T-helper 2 cell treated with Interferon-gamma antibody and Interleukin-4, amounts not matched to agents 5 μg/mL and 100 μg/mL, for 36 hours (primary cell): ENCODE measurements at regions not wholly inside any gene's neighbourhood (a gene's known extent, or its start where the extent isn't known, plus 50 kb on each side); places are given as distances from the start of the nearest gene placed in this dataset.
"Not testable (repeated sequence)": the region's sequence is repeated elsewhere in the genome, so short reads cannot be mapped to it uniquely, and the experiment has no call there.

ENCODE experiments used
- DNase-seq: peaks from one replicate; pipeline ENCODE4 v3.0.0; 2021; ENCODE audit warnings: low spot score
- H3K27ac Mint-ChIP-seq: one replicate; pipeline ENCODE4 v1.8.0; 2021; ENCODE audit warnings: mild to moderate bottlenecking, mixed read lengths
- H3K27me3 Mint-ChIP-seq: one replicate; pipeline ENCODE4 v1.8.0; 2021; ENCODE audit warnings: low read depth, mixed read lengths
- H3K36me3 Mint-ChIP-seq: one replicate; pipeline ENCODE4 v1.8.0; 2021; ENCODE audit warnings: low read depth, mixed read lengths
- H3K4me1 Mint-ChIP-seq: one replicate; pipeline ENCODE4 v1.8.0; 2021; ENCODE audit warnings: low read depth, mixed read lengths
- H3K4me3 Mint-ChIP-seq: one replicate; pipeline ENCODE4 v1.8.0; 2022; ENCODE audit warnings: mild to moderate bottlenecking, moderate library complexity, mixed read lengths
- H3K9me3 Mint-ChIP-seq: one replicate; pipeline ENCODE4 v1.8.0; 2021; ENCODE audit warnings: mixed read lengths

GRCh38 chr17:6373599-6373998 lies 61.3 kb downstream of the AIPL1 start:
- H3K27me3 Mint-ChIP-seq = peaks cover 16% of the 10 kb centered on the region
- H3K4me3 Mint-ChIP-seq, DNase-seq, H3K9me3 Mint-ChIP-seq, H3K36me3 Mint-ChIP-seq, H3K27ac Mint-ChIP-seq: not testable (repeated sequence)
- H3K4me1 Mint-ChIP-seq = peaks cover 13% of the 10 kb centered on the region

GRCh38 chr17:6366221-6366666 lies 68.7 kb downstream of the AIPL1 start:
- no peak overlapping the region for H3K4me3 Mint-ChIP-seq
- H3K9me3 Mint-ChIP-seq = no peaks in the 10 kb centered on the region
- no peaks in the 10 kb centered on the region for H3K36me3 Mint-ChIP-seq
- H3K4me1 Mint-ChIP-seq = peaks cover 8% of the 10 kb centered on the region
- no peak overlapping the region for H3K27ac Mint-ChIP-seq
- no peak for DNase-seq
- H3K27me3 Mint-ChIP-seq = peaks cover 39% of the 10 kb centered on the region

GRCh38 chr17:6365200-6365943 lies 69.5 kb downstream of the AIPL1 start:
- no peak overlapping the region for H3K4me3 Mint-ChIP-seq
- DNase-seq = no peak
- H3K36me3 Mint-ChIP-seq = no peaks in the 10 kb centered on the region
- no peaks in the 10 kb centered on the region for H3K9me3 Mint-ChIP-seq
- peaks cover 42% of the 10 kb centered on the region for H3K27me3 Mint-ChIP-seq
- H3K4me1 Mint-ChIP-seq = peaks cover 8% of the 10 kb centered on the region
- H3K27ac Mint-ChIP-seq = no peak overlapping the region

- DNase-seq = no peak
- no peaks in the 10 kb centered on the region for H3K36me3 Mint-ChIP-seq
- H3K4me1 Mint-ChIP-seq = peaks cover 8% of the 10 kb centered on the region
- no peak overlapping the region for H3K27ac Mint-ChIP-seq
- H3K27me3 Mint-ChIP-seq = peaks cover 36% of the 10 kb centered on the region
- H3K4me3 Mint-ChIP-seq = no peak overlapping the region
- H3K9me3 Mint-ChIP-seq = no peaks in the 10 kb centered on the region
Observed at GRCh38 chr17:6361733-6362132, 73.2 kb downstream of the AIPL1 start.

GRCh38 chr17:6358131-6358530 lies 76.8 kb downstream of the AIPL1 start:
- H3K9me3 Mint-ChIP-seq = no peaks in the 10 kb centered on the region
- no peaks in the 10 kb centered on the region for H3K36me3 Mint-ChIP-seq
- H3K4me3 Mint-ChIP-seq = no peak overlapping the region
- DNase-seq = no peak
- peaks cover 17% of the 10 kb centered on the region for H3K27me3 Mint-ChIP-seq
- no peak overlapping the region for H3K27ac Mint-ChIP-seq
- no peaks in the 10 kb centered on the region for H3K4me1 Mint-ChIP-seq

- H3K4me1 Mint-ChIP-seq = no peaks in the 10 kb centered on the region
- H3K27ac Mint-ChIP-seq = no peak overlapping the region
- H3K4me3 Mint-ChIP-seq = no peak overlapping the region
- H3K36me3 Mint-ChIP-seq = no peaks in the 10 kb centered on the region
- H3K27me3 Mint-ChIP-seq = peaks cover 15% of the 10 kb centered on the region
- DNase-seq = no peak
- no peaks in the 10 kb centered on the region for H3K9me3 Mint-ChIP-seq
Observed at GRCh38 chr17:6356562-6356961, 78.4 kb downstream of the AIPL1 start.

GRCh38 chr17:6355196-6355595 lies 79.7 kb downstream of the AIPL1 start:
- H3K36me3 Mint-ChIP-seq = no peaks in the 10 kb centered on the region
- H3K4me1 Mint-ChIP-seq = no peaks in the 10 kb centered on the region
- no peaks in the 10 kb centered on the region for H3K9me3 Mint-ChIP-seq
- no peak overlapping the region for H3K27ac Mint-ChIP-seq
- H3K4me3 Mint-ChIP-seq = no peak overlapping the region
- H3K27me3 Mint-ChIP-seq = peaks cover 10% of the 10 kb centered on the region
- DNase-seq = no peak

- Mint-ChIP-seq H3K27me3 (peaks cover 6% of the 10 kb centered on the region), H3K4me1 (no peaks in the 10 kb centered on the region), H3K27ac (no peak overlapping the region), H3K9me3 (no peaks in the 10 kb centered on the region), H3K4me3 (no peak overlapping the region), H3K36me3 (no peaks in the 10 kb centered on the region)
- DNase-seq = no peak
Observed at GRCh38 chr17:6352801-6353560, 81.9 kb downstream of the AIPL1 start.

GRCh38 chr17:6352016-6352415 lies 82.9 kb downstream of the AIPL1 start:
- Mint-ChIP-seq H3K36me3 (no peaks in the 10 kb centered on the region), H3K9me3 (no peaks in the 10 kb centered on the region), H3K27ac (no peak overlapping the region), H3K4me1 (no peaks in the 10 kb centered on the region), H3K27me3 (peaks cover 4% of the 10 kb centered on the region), H3K4me3 (no peak overlapping the region)
- no peak for DNase-seq

GRCh38 chr17:6350806-6351205 lies 84.1 kb downstream of the AIPL1 start:
- H3K9me3 Mint-ChIP-seq = no peaks in the 10 kb centered on the region
- DNase-seq = no peak
- no peak overlapping the region for H3K27ac Mint-ChIP-seq
- H3K4me3 Mint-ChIP-seq = no peak overlapping the region
- H3K27me3 Mint-ChIP-seq = peaks cover 4% of the 10 kb centered on the region
- H3K4me1 Mint-ChIP-seq = no peaks in the 10 kb centered on the region
- H3K36me3 Mint-ChIP-seq = no peaks in the 10 kb centered on the region

- H3K9me3 Mint-ChIP-seq = no peaks in the 10 kb centered on the region
- no peaks in the 10 kb centered on the region for H3K27me3 Mint-ChIP-seq
- no peaks in the 10 kb centered on the region for H3K36me3 Mint-ChIP-seq
- H3K4me3 Mint-ChIP-seq = no peak overlapping the region
- no peak for DNase-seq
- H3K4me1 Mint-ChIP-seq = no peaks in the 10 kb centered on the region
- no peak overlapping the region for H3K27ac Mint-ChIP-seq
Observed at GRCh38 chr17:6348891-6349290, 86.0 kb downstream of the AIPL1 start.

GRCh38 chr17:6347776-6348175 lies 87.1 kb downstream of the AIPL1 start:
- Mint-ChIP-seq H3K27ac (no peak overlapping the region), H3K36me3 (no peaks in the 10 kb centered on the region), H3K27me3 (no peaks in the 10 kb centered on the region)

GRCh38 chr17:6346986-6347385 lies 87.9 kb downstream of the AIPL1 start:
- H3K4me3 Mint-ChIP-seq = no peak overlapping the region
- DNase-seq = no peak
- no peak overlapping the region for H3K27ac Mint-ChIP-seq
- no peaks in the 10 kb centered on the region for H3K27me3 Mint-ChIP-seq
- H3K4me1 Mint-ChIP-seq = no peaks in the 10 kb centered on the region
- no peaks in the 10 kb centered on the region for H3K9me3 Mint-ChIP-seq
- H3K36me3 Mint-ChIP-seq = no peaks in the 10 kb centered on the region

More at GRCh38 chr17:6347776-6348175, 87.1 kb downstream of the AIPL1 start:
- no peak for DNase-seq
- H3K4me1 Mint-ChIP-seq = no peaks in the 10 kb centered on the region
- no peaks in the 10 kb centered on the region for H3K9me3 Mint-ChIP-seq
- H3K4me3 Mint-ChIP-seq = no peak overlapping the region

GRCh38 chr17:6346156-6346786 lies 88.7 kb downstream of the AIPL1 start:
- Mint-ChIP-seq H3K36me3 (no peaks in the 10 kb centered on the region), H3K9me3 (no peaks in the 10 kb centered on the region), H3K27ac (no peak overlapping the region), H3K4me1 (no peaks in the 10 kb centered on the region), H3K4me3 (no peak overlapping the region), H3K27me3 (no peaks in the 10 kb centered on the region)
- no peak for DNase-seq
